H9 (cell line): ENCODE measurements at regions not wholly inside any gene's neighbourhood (a gene's known extent, or its start where the extent isn't known, plus 50 kb on each side); places are given as distances from the start of the nearest gene placed in this dataset.

Source experiments
- DNase-seq: peaks from one replicate; pipeline ENCODE4 v3.0.0-alpha.2; 2017
- H2AFZ ChIP-seq: one replicate; pipeline ENCODE4 v1.6.1; 2013; ENCODE audit warnings: mild to moderate bottlenecking, low read length, control low read depth, moderate library complexity
- H2AK5ac ChIP-seq: 2 replicates; pipeline ENCODE4 v1.6.1; 2013; ENCODE audit warnings: low read length, control low read depth, mixed read lengths; ENCODE audit not compliant: insufficient read length
- H2BK120ac ChIP-seq: one replicate; pipeline ENCODE4 v1.6.1; 2013; ENCODE audit warnings: low read depth, mild to moderate bottlenecking, low read length, control low read depth, inconsistent platforms; ENCODE audit not compliant: poor library complexity, severe bottlenecking
- H2BK12ac ChIP-seq: 2 replicates; pipeline ENCODE4 v1.6.1; 2013; ENCODE audit warnings: low read length, control low read depth, mixed read lengths, low read depth; ENCODE audit not compliant: insufficient read length
- H2BK15ac ChIP-seq: 2 replicates; pipeline ENCODE4 v1.6.1; 2013; ENCODE audit warnings: low read depth, low read length, control low read depth
- H2BK20ac ChIP-seq: one replicate; pipeline ENCODE4 v1.6.1; 2013; ENCODE audit warnings: low read depth, mild to moderate bottlenecking, low read length, control low read depth, inconsistent platforms; ENCODE audit not compliant: poor library complexity, severe bottlenecking
- H2BK5ac ChIP-seq: 2 replicates; pipeline ENCODE4 v1.6.1; 2013; ENCODE audit warnings: low read length, control low read depth, mixed read lengths; ENCODE audit not compliant: insufficient read length
- H3K14ac ChIP-seq: 2 replicates; pipeline ENCODE4 v1.6.1; 2013; ENCODE audit warnings: low read length, control low read depth; ENCODE audit not compliant: insufficient read depth
- H3K18ac ChIP-seq: 2 replicates; pipeline ENCODE4 v1.6.1; 2013; ENCODE audit warnings: low read depth, mild to moderate bottlenecking, mixed read lengths, low read length, control low read depth; ENCODE audit not compliant: insufficient read length
- H3K23ac ChIP-seq: 2 replicates; pipeline ENCODE4 v1.6.1; 2013; ENCODE audit warnings: low read length, control low read depth, mixed read lengths, low read depth; ENCODE audit not compliant: insufficient read length
- H3K23me2 ChIP-seq: 2 replicates; pipeline ENCODE4 v1.6.1; 2013; ENCODE audit warnings: low read depth, mild to moderate bottlenecking, mixed read lengths, low read length, control low read depth; ENCODE audit not compliant: insufficient read length, poor library complexity, severe bottlenecking
- H3K27ac ChIP-seq: 2 replicates; pipeline ENCODE4 v1.5.1; 2013; ENCODE audit warnings: low read length, control low read depth, mixed read lengths, low read depth; ENCODE audit not compliant: insufficient read length
- H3K27me3 ChIP-seq: 2 replicates; pipeline ENCODE4 v1.6.1; 2013; ENCODE audit warnings: low read length, control low read depth, inconsistent platforms; ENCODE audit not compliant: insufficient read depth
- H3K4ac ChIP-seq: 2 replicates; pipeline ENCODE4 v1.6.1; 2013; ENCODE audit warnings: low read depth, mild to moderate bottlenecking, control low read depth, inconsistent platforms, low read length, moderate library complexity
- H3K4me1 ChIP-seq: 2 replicates; pipeline ENCODE4 v1.6.1; 2013; ENCODE audit warnings: low read length, control low read depth, inconsistent platforms; ENCODE audit not compliant: insufficient read depth
- H3K4me2 ChIP-seq: 2 replicates; pipeline ENCODE4 v1.6.1; 2013; ENCODE audit warnings: low read length, control low read depth, mixed read lengths; ENCODE audit not compliant: insufficient read length, insufficient read depth
- H3K56ac ChIP-seq: 2 replicates; pipeline ENCODE4 v1.6.1; 2013; ENCODE audit warnings: low read depth, mild to moderate bottlenecking, mixed read lengths, low read length, control low read depth; ENCODE audit not compliant: insufficient read length
- H3K79me1 ChIP-seq: 2 replicates; pipeline ENCODE4 v1.6.1; 2013; ENCODE audit warnings: low read depth, mild to moderate bottlenecking, moderate library complexity, low read length, control low read depth, inconsistent platforms; ENCODE audit not compliant: insufficient read depth, poor library complexity, severe bottlenecking
- H3K79me2 ChIP-seq: 2 replicates; pipeline ENCODE4 v1.6.1; 2013; ENCODE audit warnings: low read length, control low read depth, inconsistent platforms; ENCODE audit not compliant: insufficient read depth
- H3K9ac ChIP-seq: 2 replicates; pipeline ENCODE4 v1.6.1; 2013; ENCODE audit warnings: low read length, control low read depth, mixed read lengths; ENCODE audit not compliant: insufficient read length; ENCODE audit errors: extremely low read depth
- H3K9me3 ChIP-seq: one replicate; pipeline ENCODE4 v1.6.1; 2013; ENCODE audit warnings: low read depth, low read length, inconsistent platforms; ENCODE audit not compliant: control insufficient read depth
- H3T11ph ChIP-seq: one replicate; pipeline ENCODE4 v1.6.1; 2013; ENCODE audit warnings: mild to moderate bottlenecking, low read length, control low read depth, inconsistent platforms
- H4K20me1 ChIP-seq: one replicate; pipeline ENCODE4 v1.6.1; 2013; ENCODE audit not compliant: control insufficient read depth, insufficient read length, insufficient read depth
- H4K5ac ChIP-seq: 2 replicates; pipeline ENCODE4 v1.6.1; 2013; ENCODE audit warnings: low read depth, mild to moderate bottlenecking, mixed read lengths, low read length, control low read depth; ENCODE audit not compliant: insufficient read length
- H4K8ac ChIP-seq: replicated peaks from 2 replicates; pipeline ENCODE4 v1.6.1; 2013; ENCODE audit warnings: low read length, control low read depth, mixed read lengths, low read depth; ENCODE audit not compliant: insufficient read length
- H4K91ac ChIP-seq: 2 replicates; pipeline ENCODE4 v1.6.1; 2013; ENCODE audit warnings: low read depth, mild to moderate bottlenecking, moderate library complexity, mixed read lengths, low read length, control low read depth; ENCODE audit not compliant: insufficient read length
- H3K27ac Mint-ChIP-seq, 3 experiments: 2 replicates in 2 of 3; 3 replicates in 1 of 3; pipeline ENCODE4 v1.8.0; 2020 to 2021; ENCODE audit warnings: mixed read lengths in 3 of 3, mild to moderate bottlenecking in 1 of 3, moderate library complexity in 1 of 3
- H3K27me3 Mint-ChIP-seq: 2 replicates; pipeline ENCODE4 v1.8.0; 2021; ENCODE audit warnings: low read depth, mild to moderate bottlenecking, moderate library complexity, mixed read lengths
- H3K36me3 Mint-ChIP-seq, 3 experiments: 2 replicates in 2 of 3; 3 replicates in 1 of 3; pipeline ENCODE4 v1.8.0; 2020 to 2021; ENCODE audit warnings: low read depth in 3 of 3, mixed read lengths in 3 of 3; ENCODE audit not compliant: insufficient read depth in 1 of 3
- H3K4me1 Mint-ChIP-seq, 2 experiments: 2 replicates each; pipeline ENCODE4 v1.8.0; 2020; ENCODE audit warnings: mixed read lengths in 2 of 2
- H3K4me3 Mint-ChIP-seq, 2 experiments: 2 replicates in 1 of 2; 3 replicates in 1 of 2; pipeline ENCODE4 v1.8.0; 2020 to 2021; ENCODE audit warnings: mild to moderate bottlenecking in 2 of 2, mixed read lengths in 2 of 2, moderate library complexity in 1 of 2
- H3K9me3 Mint-ChIP-seq, 2 experiments: 2 replicates in 1 of 2; 3 replicates in 1 of 2; pipeline ENCODE4 v1.8.0; 2020; ENCODE audit warnings: mild to moderate bottlenecking in 2 of 2, mixed read lengths in 2 of 2, moderate library complexity in 1 of 2
- CTCF ChIP-seq: fragments of 200-600 bp; sonication (generic); conservative IDR thresholded peaks from 3 replicates; pipeline ENCODE4 v1.8.0; 2021; ENCODE audit warnings: antibody characterized with exemption, mild to moderate bottlenecking
- WGBS: extraction: QIAGEN DNeasy Blood & Tissue Kit; methylation state at CpG from one replicate; pipeline ENCODE4 v1.1.7; 2013; ENCODE audit warnings: missing lambda C conversion rate, low lambda C conversion rate, mixed read lengths; ENCODE audit not compliant: insufficient read length; ENCODE audit errors: extremely low coverage; 5-methylcytosine and 5-hydroxymethylcytosine counted together

DNA sequence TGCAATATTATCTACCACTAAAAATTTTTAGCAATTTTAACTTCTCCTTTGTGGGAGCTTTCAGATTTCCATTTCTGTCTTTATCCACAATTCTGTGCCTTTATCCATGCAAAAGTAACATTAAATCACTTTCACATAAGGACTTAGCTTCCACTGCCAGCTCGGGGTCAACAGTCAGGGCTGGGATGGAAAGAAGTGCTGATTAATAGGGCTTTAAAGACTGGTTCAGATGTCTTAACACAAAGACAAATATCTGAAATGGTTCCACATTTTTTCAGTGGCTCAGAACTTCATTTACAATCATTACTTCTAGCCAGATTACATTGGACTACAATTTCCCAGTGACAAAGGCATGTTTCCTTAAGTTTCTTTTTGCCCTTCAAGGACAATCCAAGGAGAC lies 191.8 kb upstream of the CPHXL start:
- no peak overlapping the region for H3K27ac Mint-ChIP-seq

More for the DNA sequence above, 191.8 kb upstream of the CPHXL start:
- Histone ChIP-seq H3K56ac (no peak overlapping the region), H4K20me1 (no peaks in the 10 kb centered on the region), H2BK120ac (no peak overlapping the region), H3K9ac (no peak overlapping the region), H3T11ph (no peak overlapping the region), H3K79me1 (no peaks in the 10 kb centered on the region), H3K4me2 (no peak overlapping the region), H3K27me3 (peaks cover 5% of the 10 kb centered on the region; the same call in 1 of the 2 replicates), H2AFZ (no peak overlapping the region), H3K23me2 (no peaks in the 10 kb centered on the region), H4K8ac (no peak overlapping the region), H3K9me3 (no peaks in the 10 kb centered on the region), H4K5ac (no peak overlapping the region), H4K91ac (no peak overlapping the region), H3K18ac (no peak overlapping the region), H2AK5ac (no peak overlapping the region), H3K14ac (no peak overlapping the region), H2BK5ac (no peak overlapping the region), H3K27ac (no peak overlapping the region), H2BK12ac (no peak overlapping the region), H2BK15ac (no peak overlapping the region), H2BK20ac (no peak overlapping the region), H3K4me1 (no peaks in the 10 kb centered on the region; the same call in 1 of the 2 replicates), H3K23ac (no peak overlapping the region), H3K4ac (no peak overlapping the region), H3K79me2 (no peaks in the 10 kb centered on the region)
- Mint-ChIP-seq H3K4me3 (no peak overlapping the region), H3K4me1 (peaks cover 36 to 44% of the 10 kb centered on the region in 2 experiments), H3K36me3 (no peaks in the 10 kb centered on the region; a peak in 1 of 7 replicates), H3K27me3 (peaks cover 91% of the 10 kb centered on the region), H3K9me3 (no peaks in the 10 kb centered on the region)
- DNase-seq: no peak
- WGBS: no CpG with 5 or more reads among the region's 1 CpG
- TF ChIP-seq CTCF: no peak
